ENCODE measurements at regions not wholly inside any gene's neighbourhood (a gene's known extent, or its start where the extent isn't known, plus 50 kb on each side); places are given as distances from the start of the nearest gene placed in this dataset.
A peak's percentile ranks its signal among the peaks of the same experiment; 100 is the strongest.
"Not testable (repeated sequence)": the region's sequence is repeated elsewhere in the genome, so short reads cannot be mapped to it uniquely, and the experiment has no call there.

- no peaks in the 10 kb centered on the region for H3K9me3 ChIP-seq (replicated peaks; ENCODE audit: control insufficient read depth, low read depth, low read length)
- no peak overlapping the region for H3K4me3 ChIP-seq (ENCODE audit: low read length)
- H3K27ac ChIP-seq (ENCODE audit: low read length): no peak overlapping the region
- no CpG with 5 or more reads among the region's 2 CpGs for WGBS (ENCODE audit: insufficient coverage)
- DNase-seq: no peak
- no peaks in the 10 kb centered on the region for H3K36me3 ChIP-seq (ENCODE audit: control insufficient read depth, insufficient read depth, low read length)
- no peaks in the 10 kb centered on the region for H3K27me3 ChIP-seq (ENCODE audit: control insufficient read depth, insufficient read depth, low read length)
- H3K4me1 ChIP-seq (ENCODE audit: control insufficient read depth, insufficient read depth, low read length): no peaks in the 10 kb centered on the region
These were observed 506.6 kb upstream of the ATXN7L3B start for GRCh38 chr12:74031045-74031444.

GRCh38 chr12:74033531-74033930, 504.1 kb upstream of the ATXN7L3B start:
- WGBS (ENCODE audit: insufficient coverage): no CpG with 5 or more reads among the region's 3 CpGs
- peaks cover 4% of the 10 kb centered on the region for H3K9me3 ChIP-seq (replicated peaks; ENCODE audit: control insufficient read depth, low read depth, low read length)
- no peak for DNase-seq
- H3K36me3 ChIP-seq (ENCODE audit: control insufficient read depth, insufficient read depth, low read length): no peaks in the 10 kb centered on the region
- H3K27ac ChIP-seq (ENCODE audit: low read length): no peak overlapping the region
- H3K4me1 ChIP-seq (ENCODE audit: control insufficient read depth, insufficient read depth, low read length): no peaks in the 10 kb centered on the region
- H3K27me3 ChIP-seq (ENCODE audit: control insufficient read depth, insufficient read depth, low read length): no peaks in the 10 kb centered on the region
- H3K4me3 ChIP-seq (ENCODE audit: low read length): no peak overlapping the region

GRCh38 chr12:74039138-74039537, 498.5 kb upstream of the ATXN7L3B start:
- not testable (repeated sequence) for H3K9me3 ChIP-seq (replicated peaks; ENCODE audit: control insufficient read depth, low read depth, low read length); H3K27me3 ChIP-seq (ENCODE audit: control insufficient read depth, insufficient read depth, low read length); H3K36me3 ChIP-seq (ENCODE audit: control insufficient read depth, insufficient read depth, low read length); H3K4me1 ChIP-seq (ENCODE audit: control insufficient read depth, insufficient read depth, low read length); DNase-seq; H3K4me3 ChIP-seq (ENCODE audit: low read length); H3K27ac ChIP-seq (ENCODE audit: low read length)
- WGBS (ENCODE audit: insufficient coverage): 94% methylated on average over 2 of the region's 2 CpGs

- Histone ChIP-seq H3K27me3 (ENCODE audit: control insufficient read depth, insufficient read depth, low read length) (no peaks in the 10 kb centered on the region), H3K36me3 (ENCODE audit: control insufficient read depth, insufficient read depth, low read length) (no peaks in the 10 kb centered on the region), H3K4me1 (ENCODE audit: control insufficient read depth, insufficient read depth, low read length) (no peaks in the 10 kb centered on the region), H3K27ac (ENCODE audit: low read length) (no peak overlapping the region), H3K4me3 (ENCODE audit: low read length) (no peak overlapping the region), H3K9me3 (replicated peaks; ENCODE audit: control insufficient read depth, low read depth, low read length) (no peaks in the 10 kb centered on the region)
- WGBS (ENCODE audit: insufficient coverage): no CpG with 5 or more reads among the region's 3 CpGs
- peak; percentile 1 for DNase-seq
These were observed 494.3 kb upstream of the ATXN7L3B start for GRCh38 chr12:74043343-74043742.

- Histone ChIP-seq H3K27me3 (ENCODE audit: control insufficient read depth, insufficient read depth, low read length) (no peaks in the 10 kb centered on the region), H3K27ac (ENCODE audit: low read length) (no peak overlapping the region), H3K4me1 (ENCODE audit: control insufficient read depth, insufficient read depth, low read length) (no peaks in the 10 kb centered on the region), H3K9me3 (replicated peaks; ENCODE audit: control insufficient read depth, low read depth, low read length) (no peaks in the 10 kb centered on the region), H3K4me3 (ENCODE audit: low read length) (no peak overlapping the region), H3K36me3 (ENCODE audit: control insufficient read depth, insufficient read depth, low read length) (no peaks in the 10 kb centered on the region)
- WGBS (ENCODE audit: insufficient coverage): no CpG with 5 or more reads among the region's 3 CpGs
- no peak for DNase-seq
These were observed 488.3 kb upstream of the ATXN7L3B start for GRCh38 chr12:74049348-74049747.

- Histone ChIP-seq H3K4me1 (ENCODE audit: control insufficient read depth, insufficient read depth, low read length) (no peaks in the 10 kb centered on the region), H3K4me3 (ENCODE audit: low read length) (no peak overlapping the region), H3K36me3 (ENCODE audit: control insufficient read depth, insufficient read depth, low read length) (no peaks in the 10 kb centered on the region), H3K9me3 (replicated peaks; ENCODE audit: control insufficient read depth, low read depth, low read length) (no peaks in the 10 kb centered on the region), H3K27ac (ENCODE audit: low read length) (no peak overlapping the region), H3K27me3 (ENCODE audit: control insufficient read depth, insufficient read depth, low read length) (no peaks in the 10 kb centered on the region)
- no CpG with 5 or more reads among the region's 1 CpG for WGBS (ENCODE audit: insufficient coverage)
- no peak for DNase-seq
These were observed 485.8 kb upstream of the ATXN7L3B start for GRCh38 chr12:74051848-74052247.

- no peak overlapping the region for H3K27ac ChIP-seq (ENCODE audit: low read length)
- no peak overlapping the region for H3K4me3 ChIP-seq (ENCODE audit: low read length)
- H3K4me1 ChIP-seq (ENCODE audit: control insufficient read depth, insufficient read depth, low read length): no peaks in the 10 kb centered on the region
- DNase-seq: no peak
- no peaks in the 10 kb centered on the region for H3K27me3 ChIP-seq (ENCODE audit: control insufficient read depth, insufficient read depth, low read length)
- 57% methylated on average over 2 of the region's 2 CpGs for WGBS (ENCODE audit: insufficient coverage)
- H3K36me3 ChIP-seq (ENCODE audit: control insufficient read depth, insufficient read depth, low read length): no peaks in the 10 kb centered on the region
- peaks cover 11% of the 10 kb centered on the region for H3K9me3 ChIP-seq (replicated peaks; ENCODE audit: control insufficient read depth, low read depth, low read length)
These were observed 471.2 kb upstream of the ATXN7L3B start for GRCh38 chr12:74066476-74066875.

- Histone ChIP-seq H3K9me3 (replicated peaks; ENCODE audit: control insufficient read depth, low read depth, low read length) (peaks cover 11% of the 10 kb centered on the region), H3K36me3 (ENCODE audit: control insufficient read depth, insufficient read depth, low read length) (no peaks in the 10 kb centered on the region), H3K27ac (ENCODE audit: low read length) (no peak overlapping the region), H3K4me3 (ENCODE audit: low read length) (no peak overlapping the region), H3K27me3 (ENCODE audit: control insufficient read depth, insufficient read depth, low read length) (no peaks in the 10 kb centered on the region), H3K4me1 (ENCODE audit: control insufficient read depth, insufficient read depth, low read length) (no peaks in the 10 kb centered on the region)
- DNase-seq: no peak
- WGBS (ENCODE audit: insufficient coverage): 100% methylated on average over 2 of the region's 3 CpGs
These were observed 466.5 kb upstream of the ATXN7L3B start for GRCh38 chr12:74071182-74071581.

GRCh38 chr12:74076918-74077317, 460.7 kb upstream of the ATXN7L3B start:
- no peaks in the 10 kb centered on the region for H3K4me1 ChIP-seq (ENCODE audit: control insufficient read depth, insufficient read depth, low read length)
- H3K27me3 ChIP-seq (ENCODE audit: control insufficient read depth, insufficient read depth, low read length): no peaks in the 10 kb centered on the region
- H3K4me3 ChIP-seq (ENCODE audit: low read length): no peak overlapping the region
- H3K36me3 ChIP-seq (ENCODE audit: control insufficient read depth, insufficient read depth, low read length): no peaks in the 10 kb centered on the region
- no peak for DNase-seq
- no peak overlapping the region for H3K27ac ChIP-seq (ENCODE audit: low read length)
- H3K9me3 ChIP-seq (replicated peaks; ENCODE audit: control insufficient read depth, low read depth, low read length): no peaks in the 10 kb centered on the region

- no CpG with 5 or more reads among the region's 2 CpGs for WGBS (ENCODE audit: insufficient coverage)
- peak; percentile 59 for DNase-seq
- no peaks in the 10 kb centered on the region for H3K4me1 ChIP-seq (ENCODE audit: control insufficient read depth, insufficient read depth, low read length)
- H3K36me3 ChIP-seq (ENCODE audit: control insufficient read depth, insufficient read depth, low read length): no peaks in the 10 kb centered on the region
- H3K27me3 ChIP-seq (ENCODE audit: control insufficient read depth, insufficient read depth, low read length): no peaks in the 10 kb centered on the region
- H3K27ac ChIP-seq (ENCODE audit: low read length): peak overlapping the region; percentile 35
- no peaks in the 10 kb centered on the region for H3K9me3 ChIP-seq (replicated peaks; ENCODE audit: control insufficient read depth, low read depth, low read length)
- no peak overlapping the region for H3K4me3 ChIP-seq (ENCODE audit: low read length)
These were observed 432.2 kb upstream of the ATXN7L3B start for GRCh38 chr12:74105434-74105833.

GRCh38 chr12:74108729-74109128, 428.9 kb upstream of the ATXN7L3B start:
- no peaks in the 10 kb centered on the region for H3K4me1 ChIP-seq (ENCODE audit: control insufficient read depth, insufficient read depth, low read length)
- no CpG with 5 or more reads among the region's 2 CpGs for WGBS (ENCODE audit: insufficient coverage)
- H3K4me3 ChIP-seq (ENCODE audit: low read length): no peak overlapping the region
- H3K27ac ChIP-seq (ENCODE audit: low read length): no peak overlapping the region
- no peak for DNase-seq
- no peaks in the 10 kb centered on the region for H3K36me3 ChIP-seq (ENCODE audit: control insufficient read depth, insufficient read depth, low read length)
- H3K27me3 ChIP-seq (ENCODE audit: control insufficient read depth, insufficient read depth, low read length): no peaks in the 10 kb centered on the region
- H3K9me3 ChIP-seq (replicated peaks; ENCODE audit: control insufficient read depth, low read depth, low read length): no peaks in the 10 kb centered on the region
